ENCODE measurements at regions not wholly inside any gene's neighbourhood (a gene's known extent, or its start where the extent isn't known, plus 50 kb on each side); places are given as distances from the start of the nearest gene placed in this dataset.

DNA sequence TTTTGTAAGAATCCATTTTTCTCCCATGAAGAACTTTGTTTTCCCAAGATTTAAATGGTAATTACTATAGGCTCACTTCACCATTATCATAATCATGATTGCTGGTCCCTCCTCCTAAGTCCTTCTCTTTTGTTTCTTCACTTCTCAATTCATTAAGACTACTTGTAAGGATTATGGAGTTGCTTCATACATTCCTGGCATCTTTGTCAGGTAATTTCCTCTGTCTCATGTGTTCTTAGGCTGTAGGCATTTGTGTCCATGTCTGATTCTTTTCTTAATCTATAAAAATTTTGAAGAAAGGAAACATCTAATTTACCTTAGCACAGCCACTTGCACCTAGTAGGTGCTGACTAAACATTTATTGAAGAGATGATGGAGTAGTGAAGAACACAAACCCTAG, 79.9 kb upstream of the SATB1 start:
- no peaks in the 10 kb centered on the region for H3K27me3 ChIP-seq (ENCODE audit: control insufficient read depth in 4 of 4, insufficient read depth in 4 of 4, low read length in 3 of 4)
- no peak for DNase-seq (ENCODE audit: low spot score)
- H3K4me3 ChIP-seq (ENCODE audit: low read depth in 1 of 3, low read length in 3 of 3): no peak overlapping the region
- no peaks in the 10 kb centered on the region for H3K4me1 ChIP-seq (ENCODE audit: control insufficient read depth in 4 of 4, insufficient read depth in 4 of 4, low read length in 3 of 4)
- no peaks in the 10 kb centered on the region for H3K36me3 ChIP-seq (ENCODE audit: control insufficient read depth in 4 of 4, insufficient read depth in 3 of 4, low read depth in 1 of 4, low read length in 3 of 4)
- no peak overlapping the region for H3K9ac ChIP-seq (ENCODE audit: low read depth in 1 of 2, low read length in 2 of 2)
- TF ChIP-seq FOXA1 (IDR thresholded peaks at IDR 0.05) (no peak), HNF4G (IDR thresholded peaks at IDR 0.05) (no peak), JUND (IDR thresholded peaks at IDR 0.05) (no peak), EGR1 (IDR thresholded peaks at IDR 0.05; ENCODE audit: low read depth in 2 of 2) (no peak), NR2F2 (IDR thresholded peaks at IDR 0.05) (no peak), FOXA2 (IDR thresholded peaks at IDR 0.05) (no peak), YY1 (IDR thresholded peaks at IDR 0.05) (no peak), SP1 (IDR thresholded peaks at IDR 0.05) (no peak), HNF4A (conservative IDR thresholded peaks at IDR 0.05) (no peak), TAF1 (conservative IDR thresholded peaks at IDR 0.05) (no peak), RXRA (IDR thresholded peaks at IDR 0.05) (no peak)
- TF ChIP-seq, protein P1, sequence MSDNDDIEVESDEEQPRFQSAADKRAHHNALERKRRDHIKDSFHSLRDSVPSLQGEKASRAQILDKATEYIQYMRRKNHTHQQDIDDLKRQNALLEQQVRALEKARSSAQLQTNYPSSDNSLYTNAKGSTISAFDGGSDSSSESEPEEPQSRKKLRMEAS (IDR thresholded peaks at IDR 0.05): no peak
- TF ChIP-seq, protein P2, sequence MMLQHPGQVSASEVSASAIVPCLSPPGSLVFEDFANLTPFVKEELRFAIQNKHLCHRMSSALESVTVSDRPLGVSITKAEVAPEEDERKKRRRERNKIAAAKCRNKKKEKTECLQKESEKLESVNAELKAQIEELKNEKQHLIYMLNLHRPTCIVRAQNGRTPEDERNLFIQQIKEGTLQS (IDR thresholded peaks at IDR 0.05): no peak
- TF ChIP-seq, protein P3, sequence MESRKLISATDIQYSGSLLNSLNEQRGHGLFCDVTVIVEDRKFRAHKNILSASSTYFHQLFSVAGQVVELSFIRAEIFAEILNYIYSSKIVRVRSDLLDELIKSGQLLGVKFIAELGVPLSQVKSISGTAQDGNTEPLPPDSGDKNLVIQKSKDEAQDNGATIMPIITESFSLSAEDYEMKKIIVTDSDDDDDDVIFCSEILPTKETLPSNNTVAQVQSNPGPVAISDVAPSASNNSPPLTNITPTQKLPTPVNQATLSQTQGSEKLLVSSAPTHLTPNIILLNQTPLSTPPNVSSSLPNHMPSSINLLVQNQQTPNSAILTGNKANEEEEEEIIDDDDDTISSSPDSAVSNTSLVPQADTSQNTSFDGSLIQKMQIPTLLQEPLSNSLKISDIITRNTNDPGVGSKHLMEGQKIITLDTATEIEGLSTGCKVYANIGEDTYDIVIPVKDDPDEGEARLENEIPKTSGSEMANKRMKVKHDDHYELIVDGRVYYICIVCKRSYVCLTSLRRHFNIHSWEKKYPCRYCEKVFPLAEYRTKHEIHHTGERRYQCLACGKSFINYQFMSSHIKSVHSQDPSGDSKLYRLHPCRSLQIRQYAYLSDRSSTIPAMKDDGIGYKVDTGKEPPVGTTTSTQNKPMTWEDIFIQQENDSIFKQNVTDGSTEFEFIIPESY (IDR thresholded peaks at IDR 0.05): no peak
- TF ChIP-seq, protein P4, sequence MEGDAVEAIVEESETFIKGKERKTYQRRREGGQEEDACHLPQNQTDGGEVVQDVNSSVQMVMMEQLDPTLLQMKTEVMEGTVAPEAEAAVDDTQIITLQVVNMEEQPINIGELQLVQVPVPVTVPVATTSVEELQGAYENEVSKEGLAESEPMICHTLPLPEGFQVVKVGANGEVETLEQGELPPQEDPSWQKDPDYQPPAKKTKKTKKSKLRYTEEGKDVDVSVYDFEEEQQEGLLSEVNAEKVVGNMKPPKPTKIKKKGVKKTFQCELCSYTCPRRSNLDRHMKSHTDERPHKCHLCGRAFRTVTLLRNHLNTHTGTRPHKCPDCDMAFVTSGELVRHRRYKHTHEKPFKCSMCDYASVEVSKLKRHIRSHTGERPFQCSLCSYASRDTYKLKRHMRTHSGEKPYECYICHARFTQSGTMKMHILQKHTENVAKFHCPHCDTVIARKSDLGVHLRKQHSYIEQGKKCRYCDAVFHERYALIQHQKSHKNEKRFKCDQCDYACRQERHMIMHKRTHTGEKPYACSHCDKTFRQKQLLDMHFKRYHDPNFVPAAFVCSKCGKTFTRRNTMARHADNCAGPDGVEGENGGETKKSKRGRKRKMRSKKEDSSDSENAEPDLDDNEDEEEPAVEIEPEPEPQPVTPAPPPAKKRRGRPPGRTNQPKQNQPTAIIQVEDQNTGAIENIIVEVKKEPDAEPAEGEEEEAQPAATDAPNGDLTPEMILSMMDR (IDR thresholded peaks at IDR 0.05; ENCODE audit: low read depth, low read length, missing input control): no peak
- TF ChIP-seq, protein P5, sequence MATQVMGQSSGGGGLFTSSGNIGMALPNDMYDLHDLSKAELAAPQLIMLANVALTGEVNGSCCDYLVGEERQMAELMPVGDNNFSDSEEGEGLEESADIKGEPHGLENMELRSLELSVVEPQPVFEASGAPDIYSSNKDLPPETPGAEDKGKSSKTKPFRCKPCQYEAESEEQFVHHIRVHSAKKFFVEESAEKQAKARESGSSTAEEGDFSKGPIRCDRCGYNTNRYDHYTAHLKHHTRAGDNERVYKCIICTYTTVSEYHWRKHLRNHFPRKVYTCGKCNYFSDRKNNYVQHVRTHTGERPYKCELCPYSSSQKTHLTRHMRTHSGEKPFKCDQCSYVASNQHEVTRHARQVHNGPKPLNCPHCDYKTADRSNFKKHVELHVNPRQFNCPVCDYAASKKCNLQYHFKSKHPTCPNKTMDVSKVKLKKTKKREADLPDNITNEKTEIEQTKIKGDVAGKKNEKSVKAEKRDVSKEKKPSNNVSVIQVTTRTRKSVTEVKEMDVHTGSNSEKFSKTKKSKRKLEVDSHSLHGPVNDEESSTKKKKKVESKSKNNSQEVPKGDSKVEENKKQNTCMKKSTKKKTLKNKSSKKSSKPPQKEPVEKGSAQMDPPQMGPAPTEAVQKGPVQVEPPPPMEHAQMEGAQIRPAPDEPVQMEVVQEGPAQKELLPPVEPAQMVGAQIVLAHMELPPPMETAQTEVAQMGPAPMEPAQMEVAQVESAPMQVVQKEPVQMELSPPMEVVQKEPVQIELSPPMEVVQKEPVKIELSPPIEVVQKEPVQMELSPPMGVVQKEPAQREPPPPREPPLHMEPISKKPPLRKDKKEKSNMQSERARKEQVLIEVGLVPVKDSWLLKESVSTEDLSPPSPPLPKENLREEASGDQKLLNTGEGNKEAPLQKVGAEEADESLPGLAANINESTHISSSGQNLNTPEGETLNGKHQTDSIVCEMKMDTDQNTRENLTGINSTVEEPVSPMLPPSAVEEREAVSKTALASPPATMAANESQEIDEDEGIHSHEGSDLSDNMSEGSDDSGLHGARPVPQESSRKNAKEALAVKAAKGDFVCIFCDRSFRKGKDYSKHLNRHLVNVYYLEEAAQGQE (IDR thresholded peaks at IDR 0.05): no peak
- no peak overlapping the region for H3K27ac ChIP-seq (ENCODE audit: low read depth in 1 of 2, low read length in 2 of 2)
- H3K9me3 ChIP-seq (ENCODE audit: control insufficient read depth in 4 of 4, low read length in 3 of 4): no peaks in the 10 kb centered on the region

DNA sequence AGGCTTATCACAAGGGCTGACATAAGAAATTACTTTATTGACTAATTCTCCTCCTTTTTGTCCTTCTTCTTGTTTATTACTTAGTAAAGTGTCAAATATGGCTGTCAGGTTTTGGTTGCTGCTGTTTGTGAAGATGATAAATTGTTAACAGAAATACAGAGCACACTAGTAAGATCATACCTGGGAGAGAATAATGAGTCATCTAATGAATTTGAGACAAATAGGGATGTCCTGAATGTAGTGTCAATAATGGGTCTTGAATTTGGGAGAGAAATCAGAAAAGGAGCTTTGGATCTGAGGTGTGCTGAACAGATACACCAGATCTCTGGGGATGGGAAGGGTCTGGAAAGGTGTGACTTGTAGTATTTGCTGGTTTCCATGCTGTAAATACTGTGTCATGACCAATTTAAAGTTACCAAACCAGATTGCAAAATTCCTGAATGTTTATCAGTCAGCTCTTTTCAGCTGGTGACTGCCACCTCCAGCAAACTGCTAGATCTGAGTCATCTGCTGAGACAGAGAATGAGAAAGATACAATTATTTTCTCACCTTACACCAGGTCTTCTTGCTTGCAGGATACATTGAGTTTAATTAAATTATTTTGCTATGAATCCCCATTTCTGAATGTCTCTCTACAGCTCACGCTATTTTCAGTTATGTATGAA, 76.7 kb upstream of the SATB1 start:
- Histone ChIP-seq H3K4me3 (ENCODE audit: low read depth in 1 of 3, low read length in 3 of 3) (no peak overlapping the region), H3K4me1 (ENCODE audit: control insufficient read depth in 4 of 4, insufficient read depth in 4 of 4, low read length in 3 of 4) (no peaks in the 10 kb centered on the region), H3K27ac (ENCODE audit: low read depth in 1 of 2, low read length in 2 of 2) (no peak overlapping the region), H3K9me3 (ENCODE audit: control insufficient read depth in 4 of 4, low read length in 3 of 4) (no peaks in the 10 kb centered on the region), H3K9ac (ENCODE audit: low read depth in 1 of 2, low read length in 2 of 2) (no peak overlapping the region), H3K27me3 (ENCODE audit: control insufficient read depth in 4 of 4, insufficient read depth in 4 of 4, low read length in 3 of 4) (no peaks in the 10 kb centered on the region), H3K36me3 (ENCODE audit: control insufficient read depth in 4 of 4, insufficient read depth in 3 of 4, low read depth in 1 of 4, low read length in 3 of 4) (no peaks in the 10 kb centered on the region)
- no peak for DNase-seq (ENCODE audit: low spot score)
- WGBS: 92% methylated on average over 1 of the region's 1 CpG
- TF ChIP-seq NR2F2 (IDR thresholded peaks at IDR 0.05) (no peak), YY1 (IDR thresholded peaks at IDR 0.05) (no peak), EGR1 (IDR thresholded peaks at IDR 0.05; ENCODE audit: low read depth in 2 of 2) (no peak), RXRA (IDR thresholded peaks at IDR 0.05) (no peak), TAF1 (conservative IDR thresholded peaks at IDR 0.05) (no peak), GABPA (IDR thresholded peaks at IDR 0.05 in 1 of 2, conservative IDR thresholded peaks at IDR 0.05 in 1 of 2) (no peak), HNF4G (IDR thresholded peaks at IDR 0.05) (no peak)
- TF ChIP-seq, protein P2 (IDR thresholded peaks at IDR 0.05): no peak
- TF ChIP-seq, protein P5 (IDR thresholded peaks at IDR 0.05): no peak
- TF ChIP-seq, protein P3 (IDR thresholded peaks at IDR 0.05): no peak

Data from liver (tissue), 8 donors.